HG02623 (cell line): ENCODE measurements at regions not wholly inside any gene's neighbourhood (a gene's known extent, or its start where the extent isn't known, plus 50 kb on each side); places are given as distances from the start of the nearest gene placed in this dataset.
"Not testable (repeated sequence)": the region's sequence is repeated elsewhere in the genome, so short reads cannot be mapped to it uniquely, and the experiment has no call there.

Source experiments
- ATAC-seq: cut with Tn5 transposase; IDR thresholded peaks from one replicate; pipeline ENCODE4 v1.9.1; 2021; ENCODE audit warnings: moderate library complexity; ENCODE audit not compliant: unreplicated experiment

- no peak for ATAC-seq
Measured at GRCh38 chr2:154580767-154581166, 117.7 kb upstream of the KCNJ3 start.

GRCh38 chr2:154582694-154583093 lies 115.8 kb upstream of the KCNJ3 start:
- not testable (repeated sequence) for ATAC-seq

- ATAC-seq = not testable (repeated sequence)
Measured at GRCh38 chr2:154583274-154583673, 115.2 kb upstream of the KCNJ3 start.

- ATAC-seq = no peak
Measured at GRCh38 chr2:154587739-154588138, 110.8 kb upstream of the KCNJ3 start.

GRCh38 chr2:154588838-154589237 lies 109.7 kb upstream of the KCNJ3 start:
- no peak for ATAC-seq

- ATAC-seq = no peak
Measured at GRCh38 chr2:154589514-154589913, 109.0 kb upstream of the KCNJ3 start.

GRCh38 chr2:154591294-154591820 lies 107.1 kb upstream of the KCNJ3 start:
- no peak for ATAC-seq

GRCh38 chr2:154599189-154599588 lies 99.3 kb upstream of the KCNJ3 start:
- no peak for ATAC-seq

- ATAC-seq = no peak
Measured at GRCh38 chr2:154600927-154601494, 97.5 kb upstream of the KCNJ3 start.

- no peak for ATAC-seq
Measured at GRCh38 chr2:154603682-154604081, 94.8 kb upstream of the KCNJ3 start.

- ATAC-seq = no peak
Measured at GRCh38 chr2:154608438-154608837, 90.1 kb upstream of the KCNJ3 start.

- ATAC-seq = no peak
Measured at GRCh38 chr2:154614906-154615305, 83.6 kb upstream of the KCNJ3 start.

- no peak for ATAC-seq
Measured at GRCh38 chr2:154616659-154617058, 81.8 kb upstream of the KCNJ3 start.

GRCh38 chr2:154620471-154620870 lies 78.0 kb upstream of the KCNJ3 start:
- no peak for ATAC-seq

GRCh38 chr2:154623819-154624218 lies 74.7 kb upstream of the KCNJ3 start:
- ATAC-seq = peak; percentile 73

GRCh38 chr2:154637456-154637855 lies 61.0 kb upstream of the KCNJ3 start:
- ATAC-seq = no peak

GRCh38 chr2:154638783-154639182 lies 59.7 kb upstream of the KCNJ3 start:
- ATAC-seq = no peak

- ATAC-seq = no peak
Measured at GRCh38 chr2:154640000-154640399, 58.5 kb upstream of the KCNJ3 start.
